Heart right ventricle (tissue), 16 donors: ENCODE measurements at regions not wholly inside any gene's neighbourhood (a gene's known extent, or its start where the extent isn't known, plus 50 kb on each side); places are given as distances from the start of the nearest gene placed in this dataset.
A peak's percentile ranks its signal among the peaks of the same experiment; 100 is the strongest.
"Not testable (repeated sequence)": the region's sequence is repeated elsewhere in the genome, so short reads cannot be mapped to it uniquely, and the experiment has no call there.

Experiments
- ATAC-seq, 8 donors: fragments of 200-7000 bp; cut with Tn5 transposase; one replicate each; pipeline ENCODE4 v1.9.1; 2020; ENCODE audit warnings: mild to moderate bottlenecking in 8 of 8, moderate library complexity in 8 of 8, moderate number of reproducible peaks in 1 of 8
- DNase-seq, 2 donors: peaks; one replicate each; pipeline ENCODE4 v3.0.0-alpha.2; 2020
- H3K27ac ChIP-seq, 10 donors: fragments of 200-600 bp; sonication (generic) in 2 of 10; one replicate each; pipeline versions ENCODE4 v1.5.0 to v1.8.0; 2020 to 2022; ENCODE audit warnings: mild to moderate bottlenecking in 3 of 10
- H3K27me3 ChIP-seq, 7 donors: fragments of 200-600 bp; one replicate each; pipeline ENCODE4 v1.8.0; 2021 to 2022; ENCODE audit warnings: mild to moderate bottlenecking in 2 of 7
- H3K36me3 ChIP-seq, 9 donors: fragments of 200-600 bp; sonication (generic) in 1 of 9; one replicate each; pipeline versions ENCODE4 v1.5.0 to v1.8.0; 2020 to 2022; ENCODE audit warnings: mild to moderate bottlenecking in 2 of 9
- H3K4me1 ChIP-seq, 9 donors: fragments of 200-600 bp; sonication (generic) in 1 of 9; one replicate each; pipeline versions ENCODE4 v1.5.0 to v1.8.0; 2020 to 2022; ENCODE audit warnings: mild to moderate bottlenecking in 4 of 9
- H3K4me3 ChIP-seq, 10 donors: fragments of 200-600 bp; sonication (generic) in 2 of 10; one replicate each; pipeline versions ENCODE4 v1.5.0 to v1.8.0; 2020 to 2022; ENCODE audit warnings: mild to moderate bottlenecking in 7 of 10, moderate library complexity in 2 of 10
- H3K9me3 ChIP-seq, 11 donors: fragments of 200-600 bp in 10 of 11; sonication (generic) in 2 of 11; one replicate each; pipeline versions ENCODE4 v1.5.0 to v1.8.0; 2013 to 2022; ENCODE audit warnings: mild to moderate bottlenecking in 2 of 11, control low read depth in 1 of 11, moderate library complexity in 1 of 11
- CTCF ChIP-seq, 9 donors: fragments of 200-600 bp; sonication (generic) in 2 of 9; IDR thresholded peaks; one replicate each; pipeline versions ENCODE4 v1.5.0 to v1.8.0; 2021 to 2022; ENCODE audit warnings: antibody characterized with exemption in 9 of 9, mild to moderate bottlenecking in 5 of 9, moderate library complexity in 1 of 9
- WGBS, 2 donors: extraction: QIAGEN DNeasy Blood & Tissue Kit; methylation state at CpG; one replicate each; pipeline ENCODE4 v1.1.7; 2013; ENCODE audit warnings: inconsistent platforms in 1 of 2; 5-methylcytosine and 5-hydroxymethylcytosine counted together
- intact Hi-C, 10 donors: fragments of 100-400 bp; cut with DNase I; formaldehyde crosslinking; loops; one replicate each; pipeline versions ENCODE4 v1.11.1 to v1.14.2; 2022
- donor health status: Arrhythmogenic right ventricular cardiomyopathy.
- donor health status: ischemic (EF 13 %, LVEDD 7.1; RV severe dilation, severe dysfunction).
- donor health status: healthy with polysubstance abuse.
- donor health status: DM: no; HTN: yes; CAD: no.
- donor health status: DM: no; HTN: no; CAD: no.
- donor health status: ischemic (EF 25% LVEDD 6.9; RV normal size, moderate dysfunction).
- donor health status: ischemic (EF 25% LVEDD 5.7; RV mildly dilated, moderate dysfunction).
- donor health status: healthy.
- donor health status: DM: yes; HTN: yes; CAD: no.
- donor health status: Ischemic cardiomyopathy.
- donor health status: ischemic (EF 35%, LVEDD 5.7; RV mildly dilated, moderate dysfunction).
- donor health status: nonischemic (EF 11% LVEDD 7.7; RV severe dilation, severe dysfunction).
- donor health status: DM: yes; HTN: yes; CAD: no.
- donor health status: PGD.
- donor health status: ischemic (EF 29% LVEDD 5.4; RV normal size, mild dysfunction).
- donor health status: nonischemic (EF 23%, LVEDD 6.1; RV moderate dilation, normal function).

- intact Hi-C loops, result loop anchor here in 1 of 10 donors (10.0 kb wide), 2 partner anchors 65 to 165 kb away; partner anchors contain the start of gene GLUL
- Histone ChIP-seq H3K4me3 (no peak overlapping the region), H3K36me3 (no peaks in the 10 kb centered on the region), H3K27ac (no peak overlapping the region), H3K4me1 (peaks cover 0 to 29% (median 10%) of the 10 kb centered on the region in 9 donors), H3K27me3 (no peaks in the 10 kb centered on the region), H3K9me3 (peaks cover 0 to 10% (median 0%) of the 10 kb centered on the region in 11 donors)
- TF ChIP-seq CTCF (IDR thresholded peaks at IDR 0.05), result no peak
- 45 to 51% methylated on average over 4 of the region's 4 CpGs for WGBS, 2 donors
- no peak for DNase-seq
- ATAC-seq, result peak in 6 of 8 donors; percentile 44 to 84 (median 76)
These were observed 161.6 kb downstream of the GLUL start for GRCh38 chr1:182229921-182230491.

GRCh38 chr1:182229451-182229850 is 162.1 kb downstream of the GLUL start:
- DNase-seq (no peak), ATAC-seq (no peak)
- H3K27me3 ChIP-seq, result no peaks in the 10 kb centered on the region
- H3K36me3 ChIP-seq, result no peaks in the 10 kb centered on the region
- 81 to 83% methylated on average over 4 of the region's 4 CpGs for WGBS, 2 donors
- no peak overlapping the region for H3K27ac ChIP-seq
- no peak overlapping the region for H3K4me3 ChIP-seq
- TF ChIP-seq CTCF (IDR thresholded peaks at IDR 0.05), result no peak
- intact Hi-C loops, result no loop called here
- H3K9me3 ChIP-seq, result peaks cover 0 to 15% (median 0%) of the 10 kb centered on the region in 11 donors
- H3K4me1 ChIP-seq, result peaks cover 0 to 29% (median 10%) of the 10 kb centered on the region in 9 donors

GRCh38 chr1:182227864-182228547 is 163.6 kb downstream of the GLUL start:
- Histone ChIP-seq H3K9me3 (peaks cover 0 to 27% (median 0%) of the 10 kb centered on the region in 11 donors), H3K4me1 (peaks cover 0 to 29% (median 10%) of the 10 kb centered on the region in 9 donors), H3K27me3 (no peaks in the 10 kb centered on the region), H3K27ac (no peak overlapping the region), H3K36me3 (no peaks in the 10 kb centered on the region), H3K4me3 (no peak overlapping the region)
- DNase-seq (no peak), ATAC-seq (no peak)
- intact Hi-C loops, result no loop called here
- WGBS, 2 donors, result 60 to 71% methylated on average over 4 of the region's 4 CpGs
- TF ChIP-seq CTCF (IDR thresholded peaks at IDR 0.05), result no peak

- ATAC-seq (no peak), DNase-seq (no peak)
- Histone ChIP-seq H3K27ac (no peak overlapping the region), H3K9me3 (peaks cover 0 to 34% (median 0%) of the 10 kb centered on the region in 11 donors), H3K36me3 (no peaks in the 10 kb centered on the region), H3K4me3 (no peak overlapping the region), H3K4me1 (peaks cover 0 to 19% (median 9%) of the 10 kb centered on the region in 9 donors), H3K27me3 (no peaks in the 10 kb centered on the region)
- intact Hi-C loops, result no loop called here
- WGBS, 2 donors, result 90 to 92% methylated on average over 2 of the region's 2 CpGs
- TF ChIP-seq CTCF (IDR thresholded peaks at IDR 0.05), result no peak
These were observed 165.0 kb downstream of the GLUL start for GRCh38 chr1:182226618-182227017.

- H3K9me3 ChIP-seq, result peaks cover 0 to 40% (median 0%) of the 10 kb centered on the region in 11 donors
- DNase-seq, H3K36me3 ChIP-seq, H3K27me3 ChIP-seq, H3K4me3 ChIP-seq, H3K27ac ChIP-seq, intact Hi-C loops: not testable (repeated sequence)
- WGBS, 2 donors, result 29 to 57% methylated on average over 3 of the region's 3 CpGs
- peak in 3 of 8 donors; percentile 55 to 66 (median 62) for ATAC-seq
- peaks cover 0 to 16% (median 9%) of the 10 kb centered on the region in 9 donors for H3K4me1 ChIP-seq
These were observed 164.2 kb upstream of the ZNF648 start for GRCh38 chr1:182225755-182226154.

GRCh38 chr1:182221990-182222389 is 160.5 kb upstream of the ZNF648 start:
- 79 to 86% methylated on average over 2 of the region's 2 CpGs for WGBS, 2 donors
- H3K27ac ChIP-seq, intact Hi-C loops: not testable (repeated sequence)

GRCh38 chr1:182221367-182221766 is 159.9 kb upstream of the ZNF648 start:
- H3K36me3 ChIP-seq, H3K27ac ChIP-seq, ATAC-seq, H3K4me3 ChIP-seq, H3K4me1 ChIP-seq, H3K27me3 ChIP-seq, DNase-seq, intact Hi-C loops: not testable (repeated sequence)
- peaks cover 0 to 39% (median 0%) of the 10 kb centered on the region in 11 donors for H3K9me3 ChIP-seq
- 90 to 94% methylated on average over 1 of the region's 1 CpG for WGBS, 2 donors

More at GRCh38 chr1:182221990-182222389, 160.5 kb upstream of the ZNF648 start:
- not testable (repeated sequence) for H3K27me3 ChIP-seq, H3K4me3 ChIP-seq, DNase-seq, ATAC-seq, H3K36me3 ChIP-seq, H3K4me1 ChIP-seq
- H3K9me3 ChIP-seq, result peaks cover 0 to 40% (median 0%) of the 10 kb centered on the region in 11 donors
